ENCODE measurements at regions not wholly inside any gene's neighbourhood (a gene's known extent, or its start where the extent isn't known, plus 50 kb on each side); places are given as distances from the start of the nearest gene placed in this dataset.
"Not testable (repeated sequence)": the region's sequence is repeated elsewhere in the genome, so short reads cannot be mapped to it uniquely, and the experiment has no call there.

DNA sequence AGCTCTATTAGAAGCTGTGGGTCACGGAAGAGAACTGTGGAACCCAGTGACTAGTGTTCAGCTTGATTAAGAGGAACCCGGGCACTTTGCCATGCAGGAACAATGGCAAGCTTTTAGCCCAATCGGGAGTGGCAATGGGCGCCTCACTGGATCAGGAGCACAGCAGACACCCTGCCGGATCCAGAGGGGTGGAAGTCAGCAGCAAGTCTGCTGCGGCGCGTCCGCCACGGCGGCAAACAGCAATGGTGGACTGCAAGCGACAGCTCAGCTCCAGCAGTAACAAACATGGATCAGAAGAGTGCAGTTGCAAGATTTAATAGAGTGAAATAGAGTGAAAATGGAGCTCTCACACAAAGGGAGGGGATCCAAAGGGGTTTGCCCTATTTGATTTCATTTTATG is 220.8 kb upstream of the EPHA3 start:
- TF ChIP-seq, protein P1, sequence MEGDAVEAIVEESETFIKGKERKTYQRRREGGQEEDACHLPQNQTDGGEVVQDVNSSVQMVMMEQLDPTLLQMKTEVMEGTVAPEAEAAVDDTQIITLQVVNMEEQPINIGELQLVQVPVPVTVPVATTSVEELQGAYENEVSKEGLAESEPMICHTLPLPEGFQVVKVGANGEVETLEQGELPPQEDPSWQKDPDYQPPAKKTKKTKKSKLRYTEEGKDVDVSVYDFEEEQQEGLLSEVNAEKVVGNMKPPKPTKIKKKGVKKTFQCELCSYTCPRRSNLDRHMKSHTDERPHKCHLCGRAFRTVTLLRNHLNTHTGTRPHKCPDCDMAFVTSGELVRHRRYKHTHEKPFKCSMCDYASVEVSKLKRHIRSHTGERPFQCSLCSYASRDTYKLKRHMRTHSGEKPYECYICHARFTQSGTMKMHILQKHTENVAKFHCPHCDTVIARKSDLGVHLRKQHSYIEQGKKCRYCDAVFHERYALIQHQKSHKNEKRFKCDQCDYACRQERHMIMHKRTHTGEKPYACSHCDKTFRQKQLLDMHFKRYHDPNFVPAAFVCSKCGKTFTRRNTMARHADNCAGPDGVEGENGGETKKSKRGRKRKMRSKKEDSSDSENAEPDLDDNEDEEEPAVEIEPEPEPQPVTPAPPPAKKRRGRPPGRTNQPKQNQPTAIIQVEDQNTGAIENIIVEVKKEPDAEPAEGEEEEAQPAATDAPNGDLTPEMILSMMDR (tag by site-specific recombination; IDR thresholded peaks at IDR 0.05), result not testable (repeated sequence)
- TF ChIP-seq ZNF335 (tag by site-specific recombination; conservative IDR thresholded peaks at IDR 0.05); SP2 (tag by site-specific recombination; IDR thresholded peaks at IDR 0.05); ZNF19 (tag by site-specific recombination; IDR thresholded peaks at IDR 0.05; ENCODE audit: low read depth); ZNF23 (tag by site-specific recombination; IDR thresholded peaks at IDR 0.05; ENCODE audit: borderline replicate concordance); ZNF133 (tag by site-specific recombination; IDR thresholded peaks at IDR 0.05); KLF9 (tag by site-specific recombination; IDR thresholded peaks at IDR 0.05; ENCODE audit: low read depth); ZIC2 (tag by site-specific recombination; IDR thresholded peaks at IDR 0.05); ZNF37A (tag by site-specific recombination; IDR thresholded peaks at IDR 0.05): not testable (repeated sequence)

Data from HEK293 (cell line).